Fibroblast of gingiva (primary cell): ENCODE measurements at regions not wholly inside any gene's neighbourhood (a gene's known extent, or its start where the extent isn't known, plus 50 kb on each side); places are given as distances from the start of the nearest gene placed in this dataset.

Source experiments
- DNase-seq: peaks from one replicate; pipeline ENCODE4 v3.0.0-alpha.2; 2011; ENCODE audit warnings: low read depth

- DNase-seq: no peak
Measured at GRCh38 chrX:39440799-39441284, 639.6 kb downstream of the MID1IP1 start.

- no peak for DNase-seq
Measured at GRCh38 chrX:39442332-39442731, 641.1 kb downstream of the MID1IP1 start.

GRCh38 chrX:39443240-39443639, 642.0 kb downstream of the MID1IP1 start:
- no peak for DNase-seq

- no peak for DNase-seq
Measured at GRCh38 chrX:39445336-39445735, 644.1 kb downstream of the MID1IP1 start.

GRCh38 chrX:39449352-39449751, 648.1 kb downstream of the MID1IP1 start:
- no peak for DNase-seq

GRCh38 chrX:39450234-39450977, 647.4 kb downstream of the BCOR start:
- no peak for DNase-seq

- DNase-seq: no peak
Measured at GRCh38 chrX:39451046-39451445, 646.7 kb downstream of the BCOR start.

- DNase-seq: no peak
Measured at GRCh38 chrX:39452401-39452800, 645.4 kb downstream of the BCOR start.

- no peak for DNase-seq
Measured at GRCh38 chrX:39453889-39454621, 643.7 kb downstream of the BCOR start.

GRCh38 chrX:39456894-39457604, 640.7 kb downstream of the BCOR start:
- no peak for DNase-seq

- DNase-seq: no peak
Measured at GRCh38 chrX:39458779-39459178, 639.0 kb downstream of the BCOR start.

- DNase-seq: no peak
Measured at GRCh38 chrX:39459204-39459603, 638.6 kb downstream of the BCOR start.

GRCh38 chrX:39459952-39460351, 637.8 kb downstream of the BCOR start:
- no peak for DNase-seq

- no peak for DNase-seq
Measured at GRCh38 chrX:39460499-39460898, 637.3 kb downstream of the BCOR start.

GRCh38 chrX:39462835-39463234, 634.9 kb downstream of the BCOR start:
- DNase-seq: no peak

- DNase-seq: no peak
Measured at GRCh38 chrX:39464253-39464652, 633.5 kb downstream of the BCOR start.

GRCh38 chrX:39465467-39465866, 632.3 kb downstream of the BCOR start:
- DNase-seq: no peak

GRCh38 chrX:39465906-39466305, 631.9 kb downstream of the BCOR start:
- DNase-seq: no peak

- DNase-seq: no peak
Measured at GRCh38 chrX:39469126-39469525, 628.6 kb downstream of the BCOR start.

GRCh38 chrX:39470588-39471407, 627.0 kb downstream of the BCOR start:
- peak; percentile 1 for DNase-seq

- no peak for DNase-seq
Measured at GRCh38 chrX:39472161-39472560, 625.6 kb downstream of the BCOR start.

- DNase-seq: no peak
Measured at GRCh38 chrX:39473812-39474211, 623.9 kb downstream of the BCOR start.
